ENCODE measurements at regions not wholly inside any gene's neighbourhood (a gene's known extent, or its start where the extent isn't known, plus 50 kb on each side); places are given as distances from the start of the nearest gene placed in this dataset.

DNA sequence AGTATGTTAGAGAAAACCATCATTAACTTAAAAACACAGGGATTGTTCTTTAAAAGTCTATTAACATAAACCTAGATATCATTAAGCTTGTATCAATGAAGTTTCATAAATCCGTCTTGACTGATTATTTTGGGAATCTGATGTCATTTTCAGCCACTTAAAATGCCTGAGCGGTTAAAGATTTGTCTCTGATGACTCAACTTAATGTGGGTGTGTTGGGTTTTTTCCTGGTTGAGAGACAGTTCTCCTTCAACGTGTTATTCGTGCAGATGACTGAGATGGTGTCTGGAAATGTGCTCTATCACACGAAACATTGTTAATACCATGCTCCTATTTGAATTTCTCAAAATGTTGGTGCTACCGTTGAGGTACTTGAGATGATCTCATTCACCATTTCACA, 227.3 kb upstream of the TENM3 start:
- ATAC-seq = no peak
- Histone ChIP-seq H3K27ac (no peak overlapping the region), H3K9me3 (no peaks in the 10 kb centered on the region), H3K4me3 (no peak overlapping the region), H3K36me3 (no peaks in the 10 kb centered on the region), H3K4me1 (no peaks in the 10 kb centered on the region), H3K27me3 (no peaks in the 10 kb centered on the region)
- intact Hi-C loops (cut with DNase I) = no loop called here
- TF ChIP-seq CTCF (IDR thresholded peaks at IDR 0.05) = no peak
- no peak for DNase-seq

DNA sequence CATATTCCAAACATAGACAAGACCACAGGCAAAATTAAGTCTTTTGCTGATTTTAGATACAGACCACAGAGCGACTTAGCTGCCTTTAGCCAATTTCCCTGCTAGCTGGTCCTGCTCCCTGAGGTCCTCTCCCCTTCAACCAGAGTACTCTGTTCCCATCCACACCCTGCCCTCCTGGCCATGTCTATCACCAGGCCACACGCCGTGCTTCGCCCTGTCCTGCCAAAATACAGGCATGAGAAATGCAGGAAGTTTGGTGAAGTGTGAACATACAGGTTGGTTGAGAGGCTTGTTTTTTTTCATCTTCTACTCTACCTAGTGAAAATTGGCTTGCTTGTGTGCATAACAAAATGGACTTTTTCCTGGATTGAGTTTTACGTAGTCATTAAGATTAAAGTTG, 226.2 kb upstream of the TENM3 start:
- Histone ChIP-seq H3K9me3 (no peaks in the 10 kb centered on the region), H3K4me1 (no peaks in the 10 kb centered on the region), H3K36me3 (no peaks in the 10 kb centered on the region), H3K27me3 (no peaks in the 10 kb centered on the region), H3K27ac (no peak overlapping the region), H3K4me3 (no peak overlapping the region)
- no peak for TF ChIP-seq CTCF (IDR thresholded peaks at IDR 0.05)
- ATAC-seq (no peak), DNase-seq (no peak)
- intact Hi-C loops (cut with DNase I) = no loop called here

DNA sequence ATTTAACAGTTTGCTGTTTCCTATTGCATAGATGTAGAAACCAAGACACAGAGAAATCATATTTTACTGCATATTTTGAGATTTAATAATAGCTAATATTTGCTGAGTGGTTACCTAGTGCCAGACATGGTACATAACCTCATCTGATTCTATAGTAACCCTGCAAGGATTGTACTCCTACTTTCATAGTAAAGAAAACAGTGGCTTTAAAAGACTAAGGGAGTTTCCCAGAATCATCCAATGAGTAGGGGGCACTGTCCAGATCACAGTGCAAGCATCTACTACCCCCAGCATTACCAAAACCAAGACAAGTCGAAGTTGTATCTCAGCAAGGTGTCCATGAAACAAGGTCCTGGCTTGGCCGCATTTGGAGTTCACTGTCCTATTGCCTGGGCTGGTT, 224.5 kb upstream of the TENM3 start:
- ATAC-seq = no peak
- Histone ChIP-seq H3K36me3 (no peaks in the 10 kb centered on the region), H3K27me3 (no peaks in the 10 kb centered on the region), H3K27ac (no peak overlapping the region), H3K4me3 (no peak overlapping the region), H3K4me1 (no peaks in the 10 kb centered on the region), H3K9me3 (no peaks in the 10 kb centered on the region)
- intact Hi-C loops (cut with DNase I) = no loop called here
- TF ChIP-seq CTCF (IDR thresholded peaks at IDR 0.05) = no peak
- no peak for DNase-seq

DNA sequence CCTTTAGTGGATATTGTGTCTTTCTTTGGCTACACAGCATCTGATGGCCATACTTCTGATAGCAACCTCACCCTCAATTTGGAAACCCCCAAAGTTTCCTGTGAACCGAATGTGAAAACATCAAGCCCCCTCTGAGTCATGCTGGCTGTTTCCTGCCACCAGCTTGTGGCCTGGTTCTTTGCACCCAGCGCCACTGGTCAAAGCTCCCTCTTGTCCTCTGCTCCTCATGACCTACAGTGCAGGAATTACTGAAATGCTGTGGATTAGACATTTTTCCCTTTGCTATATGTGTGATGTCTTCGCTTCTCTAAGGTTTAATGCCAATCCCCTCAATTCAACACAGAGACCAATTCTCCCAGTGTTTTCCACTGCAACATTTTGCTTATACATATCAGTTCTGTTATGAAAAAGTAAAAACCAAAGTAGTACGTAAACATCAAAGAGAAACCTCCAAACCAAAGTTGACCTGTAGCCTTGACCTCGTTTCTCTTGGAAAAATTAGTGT, 224.0 kb upstream of the TENM3 start:
- no peak for ATAC-seq
- Histone ChIP-seq H3K4me1 (no peaks in the 10 kb centered on the region), H3K9me3 (no peaks in the 10 kb centered on the region), H3K27ac (no peak overlapping the region), H3K4me3 (no peak overlapping the region), H3K36me3 (no peaks in the 10 kb centered on the region), H3K27me3 (no peaks in the 10 kb centered on the region)
- DNase-seq = no peak
- intact Hi-C loops (cut with DNase I) = no loop called here
- no peak for TF ChIP-seq CTCF (IDR thresholded peaks at IDR 0.05)

- Histone ChIP-seq H3K4me1 (no peaks in the 10 kb centered on the region), H3K27ac (no peak overlapping the region), H3K4me3 (no peak overlapping the region), H3K36me3 (no peaks in the 10 kb centered on the region), H3K9me3 (peaks cover 5% of the 10 kb centered on the region), H3K27me3 (no peaks in the 10 kb centered on the region)
- no peak for ATAC-seq
- TF ChIP-seq CTCF (IDR thresholded peaks at IDR 0.05) = no peak
- DNase-seq = no peak
- intact Hi-C loops (cut with DNase I) = no loop called here
Observed at GRCh38 chr4:182022909-182023308, 220.3 kb upstream of the TENM3 start.

- TF ChIP-seq CTCF (IDR thresholded peaks at IDR 0.05) = no peak
- ATAC-seq = no peak
- no peaks in the 10 kb centered on the region for H3K4me1 ChIP-seq
- DNase-seq = no peak
- no peaks in the 10 kb centered on the region for H3K27me3 ChIP-seq
- H3K9me3 ChIP-seq = peaks cover 5% of the 10 kb centered on the region
- no peak overlapping the region for H3K27ac ChIP-seq
- intact Hi-C loops (cut with DNase I) = no loop called here
- H3K4me3 ChIP-seq = no peak overlapping the region
- H3K36me3 ChIP-seq = no peaks in the 10 kb centered on the region
Observed at GRCh38 chr4:182023469-182023868, 219.7 kb upstream of the TENM3 start.
